ENCODE measurements at regions not wholly inside any gene's neighbourhood (a gene's known extent, or its start where the extent isn't known, plus 50 kb on each side); places are given as distances from the start of the nearest gene placed in this dataset.

GRCh38 chr2:108074946-108075345, 88.6 kb downstream of the SLC5A7 start:
- TF ChIP-seq CTCF (IDR thresholded peaks at IDR 0.05) = no peak
- TF ChIP-seq POLR2A (IDR thresholded peaks at IDR 0.05) = no peak

All from esophagus squamous epithelium (tissue), 4 donors.